Osteoblast (primary cell): ENCODE measurements at regions not wholly inside any gene's neighbourhood (a gene's known extent, or its start where the extent isn't known, plus 50 kb on each side); places are given as distances from the start of the nearest gene placed in this dataset.
"Not testable (repeated sequence)": the region's sequence is repeated elsewhere in the genome, so short reads cannot be mapped to it uniquely, and the experiment has no call there.

Experiments used
- DNase-seq: peaks from one replicate; pipeline ENCODE4 v3.0.0; 2011; ENCODE audit warnings: low spot score, mixed read lengths; ENCODE audit not compliant: insufficient read length; ENCODE audit errors: missing footprints
- H2AFZ ChIP-seq: 2 replicates; pipeline ENCODE4 v1.6.0; 2011; ENCODE audit warnings: mild to moderate bottlenecking, low read length
- H3K27ac ChIP-seq: 2 replicates; pipeline ENCODE4 v1.5.1; 2011; ENCODE audit warnings: mild to moderate bottlenecking, low read depth, low read length, moderate library complexity
- H3K27me3 ChIP-seq: 2 replicates; pipeline ENCODE4 v1.6.0; 2012; ENCODE audit warnings: mild to moderate bottlenecking, control low read depth, inconsistent platforms, low read length, moderate library complexity; ENCODE audit not compliant: insufficient read depth
- H3K36me3 ChIP-seq: 2 replicates; pipeline ENCODE4 v1.5.1; 2011; ENCODE audit warnings: mild to moderate bottlenecking, low read length, control low read depth, moderate library complexity; ENCODE audit not compliant: insufficient read depth
- H3K4me1 ChIP-seq: 2 replicates; pipeline ENCODE4 v1.5.1; 2011; ENCODE audit warnings: mild to moderate bottlenecking, low read length, control low read depth, moderate library complexity; ENCODE audit not compliant: insufficient read depth
- H3K4me2 ChIP-seq: 2 replicates; pipeline ENCODE4 v1.6.0; 2011; ENCODE audit warnings: mild to moderate bottlenecking, low read length; ENCODE audit not compliant: insufficient read depth
- H3K4me3 ChIP-seq: fragments of 200-600 bp; sonication (generic); 3 replicates; pipeline ENCODE4 v1.5.1; 2012; ENCODE audit warnings: mild to moderate bottlenecking, low read length, inconsistent platforms; ENCODE audit not compliant: insufficient read depth
- H3K79me2 ChIP-seq: 2 replicates; pipeline ENCODE4 v1.6.0; 2012; ENCODE audit warnings: mild to moderate bottlenecking, low read length, control low read depth, inconsistent platforms; ENCODE audit not compliant: insufficient read depth
- H3K9me3 ChIP-seq: 2 replicates; pipeline ENCODE4 v1.5.1; 2011; ENCODE audit warnings: low read depth, low read length, control low read depth
- H4K20me1 ChIP-seq: 2 replicates; pipeline ENCODE4 v1.6.0; 2012; ENCODE audit warnings: mild to moderate bottlenecking, low read length, control low read depth; ENCODE audit not compliant: insufficient read depth
- CTCF ChIP-seq: IDR thresholded peaks from 2 replicates; pipeline ENCODE4 v1.5.1; 2011; ENCODE audit warnings: mild to moderate bottlenecking, low read depth, low read length, moderate library complexity; ENCODE audit errors: extremely low read depth

- H3K36me3 ChIP-seq = no peaks in the 10 kb centered on the region
- no peaks in the 10 kb centered on the region for H4K20me1 ChIP-seq
- H3K27me3 ChIP-seq = no peaks in the 10 kb centered on the region
- no peak overlapping the region for H3K4me2 ChIP-seq
- TF ChIP-seq CTCF = no peak
- H3K79me2 ChIP-seq = no peaks in the 10 kb centered on the region
- no peak for DNase-seq
- H3K4me1 ChIP-seq = no peaks in the 10 kb centered on the region
- H3K27ac ChIP-seq = no peak overlapping the region
- H3K4me3 ChIP-seq = no peak overlapping the region
- H3K9me3 ChIP-seq = peaks cover 2% of the 10 kb centered on the region
- H2AFZ ChIP-seq = no peak overlapping the region
Observed at GRCh38 chr6:164045082-164045481, 630.6 kb downstream of the QKI start.

GRCh38 chr6:164043656-164044055, 629.1 kb downstream of the QKI start:
- not testable (repeated sequence) for H3K4me1 ChIP-seq, H3K79me2 ChIP-seq, H4K20me1 ChIP-seq, H3K27me3 ChIP-seq, H3K9me3 ChIP-seq, DNase-seq, H3K27ac ChIP-seq, H3K4me2 ChIP-seq, H3K36me3 ChIP-seq, H2AFZ ChIP-seq, H3K4me3 ChIP-seq

- H3K9me3 ChIP-seq = no peaks in the 10 kb centered on the region
- DNase-seq = no peak
- no peak overlapping the region for H3K4me2 ChIP-seq
- no peak overlapping the region for H2AFZ ChIP-seq
- no peaks in the 10 kb centered on the region for H3K4me1 ChIP-seq
- no peaks in the 10 kb centered on the region for H3K27me3 ChIP-seq
- no peaks in the 10 kb centered on the region for H3K36me3 ChIP-seq
- no peak overlapping the region for H3K27ac ChIP-seq
- no peak for TF ChIP-seq CTCF
- H4K20me1 ChIP-seq = no peaks in the 10 kb centered on the region
- H3K4me3 ChIP-seq = no peak overlapping the region
- H3K79me2 ChIP-seq = no peaks in the 10 kb centered on the region
Observed at GRCh38 chr6:164042212-164042611, 627.7 kb downstream of the QKI start.

- H3K4me1 ChIP-seq = no peaks in the 10 kb centered on the region
- no peaks in the 10 kb centered on the region for H3K36me3 ChIP-seq
- H3K27me3 ChIP-seq = no peaks in the 10 kb centered on the region
- H3K4me3 ChIP-seq = no peak overlapping the region
- no peaks in the 10 kb centered on the region for H3K79me2 ChIP-seq
- peak; percentile 8 for DNase-seq
- H3K9me3 ChIP-seq = no peaks in the 10 kb centered on the region
- no peak for TF ChIP-seq CTCF
- no peak overlapping the region for H2AFZ ChIP-seq
- H4K20me1 ChIP-seq = no peaks in the 10 kb centered on the region
- no peak overlapping the region for H3K4me2 ChIP-seq
- H3K27ac ChIP-seq = no peak overlapping the region
Observed at GRCh38 chr6:164040994-164041393, 626.5 kb downstream of the QKI start.
